ENCODE measurements at regions not wholly inside any gene's neighbourhood (a gene's known extent, or its start where the extent isn't known, plus 50 kb on each side); places are given as distances from the start of the nearest gene placed in this dataset.
"Not testable (repeated sequence)": the region's sequence is repeated elsewhere in the genome, so short reads cannot be mapped to it uniquely, and the experiment has no call there.

GRCh38 chr4:184967699-184968098 is 50.6 kb upstream of the HELT start:
- intact Hi-C loops (cut with micrococcal nuclease) = loop anchor here (5.0 kb wide), 1 partner anchor 140 kb away; the partner anchor contains the start of gene ACSL1
- not testable (repeated sequence) for H3K36me3 Mint-ChIP-seq (ENCODE audit: low read depth); H3K4me1 Mint-ChIP-seq (ENCODE audit: low read depth); H3K4me3 Mint-ChIP-seq; DNase-seq (ENCODE audit: low spot score); H3K27me3 Mint-ChIP-seq (ENCODE audit: insufficient read depth)
- H3K9me3 Mint-ChIP-seq = peaks cover 24% of the 10 kb centered on the region
- peak overlapping the region; percentile 82 for H3K27ac Mint-ChIP-seq

- Mint-ChIP-seq H3K27me3 (ENCODE audit: insufficient read depth) (peaks cover 2% of the 10 kb centered on the region), H3K36me3 (ENCODE audit: low read depth) (no peaks in the 10 kb centered on the region), H3K9me3 (peaks cover 24% of the 10 kb centered on the region), H3K4me1 (ENCODE audit: low read depth) (peaks cover 4% of the 10 kb centered on the region), H3K27ac (no peak overlapping the region), H3K4me3 (no peak overlapping the region)
- intact Hi-C loops (cut with micrococcal nuclease) = loop anchor here (5.0 kb wide), 1 partner anchor 141 kb away; the partner anchor contains the start of gene ACSL1
- DNase-seq (ENCODE audit: low spot score) = no peak
Measured at GRCh38 chr4:184968366-184968765, 49.9 kb upstream of the HELT start.
